Activated T-cell treated with anti-CD3 and anti-CD28 coated beads, Interleukin-2, amount 50 U/mL, for 48 hours (primary cell): ENCODE measurements at regions not wholly inside any gene's neighbourhood (a gene's known extent, or its start where the extent isn't known, plus 50 kb on each side); places are given as distances from the start of the nearest gene placed in this dataset.

Source experiments
- DNase-seq, 2 experiments: peaks; one replicate each; pipeline ENCODE4 v3.0.0-alpha.2; 2020

GRCh38 chr14:83491091-83491490 lies 1957.4 kb upstream of the SEL1L start:
- DNase-seq = no peak

GRCh38 chr14:83520837-83521236 lies 1987.2 kb upstream of the SEL1L start:
- DNase-seq = no peak

DNA sequence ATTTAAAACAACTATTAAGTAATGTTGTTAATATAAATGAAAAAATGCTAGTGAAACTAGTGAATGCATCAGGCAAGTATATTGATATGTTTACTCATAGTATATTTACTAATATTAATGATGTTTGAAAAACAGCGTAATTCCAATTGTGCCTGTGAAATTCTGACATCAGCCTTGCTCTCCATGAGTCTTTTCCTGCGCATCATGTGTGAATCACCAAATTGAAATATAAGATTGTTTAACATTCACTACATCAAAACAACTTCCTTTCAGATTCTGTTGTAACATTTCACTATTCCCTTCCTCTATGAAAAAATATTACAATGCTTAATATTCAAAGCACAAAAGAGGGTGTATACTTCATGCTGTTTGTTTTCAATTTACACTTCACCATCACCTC lies 1995.9 kb upstream of the SEL1L start:
- no peak for DNase-seq

DNA sequence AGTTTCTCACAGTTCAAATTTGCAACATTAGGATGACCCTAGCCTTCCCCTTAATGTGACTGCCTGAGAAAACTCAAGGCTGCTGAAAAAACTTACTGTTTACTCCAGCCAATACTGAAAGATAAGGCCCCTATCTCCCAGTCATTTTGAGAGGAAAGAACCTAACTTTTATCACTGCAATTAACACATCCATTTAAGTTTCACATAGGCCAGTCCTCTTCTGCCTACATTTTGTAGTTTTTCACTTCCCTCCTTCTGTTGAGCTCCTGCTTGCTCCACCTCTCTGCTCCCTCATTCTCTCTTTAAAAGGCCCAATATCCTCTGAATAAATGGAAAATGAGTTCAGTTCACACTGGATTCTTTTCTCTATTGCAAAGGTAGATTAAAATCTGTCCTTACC lies 1996.2 kb upstream of the FLRT2 start:
- DNase-seq = no peak

DNA sequence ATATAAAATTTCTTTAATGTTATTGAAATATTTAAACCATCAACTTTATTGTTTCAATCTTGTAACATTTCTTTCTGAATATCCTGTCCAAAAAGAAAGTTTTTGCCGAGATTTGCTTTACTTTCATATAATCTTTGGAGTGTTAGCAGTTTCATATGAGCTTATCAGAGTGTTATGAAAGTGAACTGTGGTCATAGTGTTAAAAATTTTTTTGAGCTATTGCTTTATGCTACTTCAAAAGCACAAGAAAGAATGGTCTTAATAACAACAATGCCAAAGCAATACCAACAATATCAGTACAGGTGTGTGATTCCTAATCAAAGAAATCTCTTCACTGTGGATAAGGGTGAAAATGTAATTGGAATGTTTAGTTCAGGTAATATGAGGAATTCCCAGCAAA lies 1994.9 kb upstream of the FLRT2 start:
- DNase-seq = no peak

DNA sequence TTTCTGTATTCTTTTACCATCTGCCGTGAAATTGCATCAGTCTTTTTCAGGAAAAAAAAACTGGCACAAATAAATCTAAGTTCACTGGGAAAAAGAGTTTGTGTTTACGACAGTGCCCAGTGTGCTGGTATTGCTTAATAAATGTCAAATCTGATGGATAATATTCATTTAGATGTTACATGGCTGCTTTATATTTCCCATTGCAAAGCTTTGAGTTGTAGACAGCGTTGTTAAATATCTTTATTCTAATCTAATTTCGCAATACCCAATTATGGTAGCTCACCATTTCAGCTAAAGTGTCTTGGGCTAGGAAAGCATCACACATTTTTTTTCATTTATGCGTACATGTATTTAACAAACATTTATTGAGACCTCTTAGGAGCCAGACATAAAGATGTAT lies 1994.5 kb upstream of the FLRT2 start:
- DNase-seq = no peak

DNA sequence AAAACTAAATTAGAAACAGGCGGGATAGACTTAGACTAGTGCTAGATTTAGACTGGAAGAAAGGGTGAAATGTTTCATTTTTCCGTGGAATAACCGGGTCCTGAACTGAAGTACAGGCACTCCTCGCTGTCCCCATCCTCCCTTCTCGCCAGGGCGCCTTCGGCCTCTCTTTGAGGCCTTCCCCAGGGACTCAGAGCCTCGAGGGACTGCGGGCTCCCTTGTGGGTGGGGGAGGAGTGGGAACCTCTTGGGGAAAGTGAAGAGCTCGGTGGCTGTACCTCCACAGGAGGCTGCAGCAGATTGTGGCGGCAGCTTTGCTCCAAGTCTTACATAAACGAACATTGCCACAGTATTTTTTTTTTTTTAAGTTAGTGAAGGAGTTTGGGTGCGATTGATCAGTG lies 1988.8 kb upstream of the FLRT2 start:
- DNase-seq = no peak

DNA sequence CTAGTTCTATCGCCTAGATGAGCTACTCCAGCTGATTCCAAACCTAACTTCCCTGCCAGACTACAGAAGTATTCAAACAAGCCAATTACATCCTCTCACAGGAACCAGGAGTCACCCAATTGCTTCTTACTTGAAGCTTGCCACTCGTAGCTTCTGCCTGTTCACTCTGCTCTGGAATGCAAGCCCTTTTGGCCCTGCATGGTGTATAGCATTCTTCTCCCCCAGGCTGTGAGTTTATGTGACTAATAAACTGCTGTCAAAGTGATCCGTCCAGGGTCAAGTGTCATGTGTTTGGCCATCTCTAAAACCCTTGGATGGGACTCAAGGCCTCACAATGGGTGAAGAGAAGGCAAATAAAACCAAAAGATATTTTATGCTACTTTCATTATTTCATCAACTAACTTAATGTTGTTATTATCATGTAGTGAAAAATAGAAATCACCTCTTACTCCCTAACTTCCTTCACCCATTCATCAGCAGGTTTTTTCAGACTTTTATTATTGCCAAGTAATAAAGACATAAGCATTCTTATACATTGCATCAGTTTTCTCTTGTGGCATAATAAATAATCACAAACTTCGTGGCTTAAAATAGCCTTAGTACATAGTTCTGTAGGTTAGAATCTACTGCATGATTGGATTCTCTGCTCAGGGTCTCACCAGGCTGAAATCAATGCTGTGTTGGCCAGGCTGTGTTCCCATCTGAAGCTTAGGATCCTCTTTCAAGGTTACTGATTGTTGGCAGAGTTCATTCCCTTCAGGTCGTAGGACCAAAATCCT lies 1981.7 kb upstream of the FLRT2 start:
- DNase-seq = no peak

DNA sequence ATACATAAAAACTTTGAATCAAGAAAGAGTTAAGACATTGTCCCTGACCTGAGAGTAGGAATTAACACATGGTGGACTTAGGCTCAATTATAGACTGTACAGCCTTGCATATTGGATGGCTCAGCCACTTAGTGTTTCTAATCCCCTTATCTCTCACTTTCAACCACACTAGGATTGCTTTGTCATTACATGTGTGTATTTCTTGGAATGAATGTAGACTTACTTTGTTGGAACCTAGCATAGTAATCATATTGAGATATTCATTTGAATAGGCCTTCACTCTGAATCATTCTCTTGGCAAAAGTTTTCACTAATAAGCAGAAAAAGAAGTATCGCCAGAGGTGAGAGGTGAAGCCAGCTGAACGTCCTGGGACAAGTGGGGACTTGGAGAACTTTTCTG lies 1973.9 kb upstream of the FLRT2 start:
- DNase-seq = no peak

DNA sequence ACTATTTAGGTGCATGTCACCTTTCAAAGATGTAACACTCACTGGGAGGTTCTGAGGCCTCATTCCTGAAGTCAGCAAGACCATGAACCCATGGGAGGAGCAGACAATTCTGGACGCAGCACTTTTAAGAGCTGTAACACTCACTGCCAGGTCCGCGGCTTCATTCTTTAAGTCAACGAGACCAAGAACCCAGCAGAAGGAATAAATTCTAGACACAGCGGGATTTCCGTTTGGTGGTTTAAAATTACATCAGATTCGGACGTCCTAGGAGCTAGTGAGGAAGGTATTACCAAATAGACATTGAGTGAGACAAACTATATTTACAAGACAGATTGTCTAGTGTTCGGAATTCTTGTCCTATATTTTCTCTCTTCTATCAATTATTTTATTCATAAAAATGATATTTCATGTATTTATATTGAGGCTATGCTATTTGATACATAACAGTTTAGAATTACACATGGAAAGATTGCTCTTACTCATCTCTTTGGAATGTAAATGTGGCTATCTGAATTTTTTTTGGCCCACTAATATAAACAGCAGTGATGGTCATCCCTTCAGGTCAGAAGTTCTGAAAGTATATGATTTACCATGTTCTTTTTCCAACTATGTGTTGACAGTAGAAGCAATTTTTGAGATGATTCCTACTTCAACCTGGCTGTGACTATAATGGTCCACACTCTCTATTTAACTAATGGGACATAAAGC lies 1973.0 kb upstream of the FLRT2 start:
- no peak for DNase-seq

DNA sequence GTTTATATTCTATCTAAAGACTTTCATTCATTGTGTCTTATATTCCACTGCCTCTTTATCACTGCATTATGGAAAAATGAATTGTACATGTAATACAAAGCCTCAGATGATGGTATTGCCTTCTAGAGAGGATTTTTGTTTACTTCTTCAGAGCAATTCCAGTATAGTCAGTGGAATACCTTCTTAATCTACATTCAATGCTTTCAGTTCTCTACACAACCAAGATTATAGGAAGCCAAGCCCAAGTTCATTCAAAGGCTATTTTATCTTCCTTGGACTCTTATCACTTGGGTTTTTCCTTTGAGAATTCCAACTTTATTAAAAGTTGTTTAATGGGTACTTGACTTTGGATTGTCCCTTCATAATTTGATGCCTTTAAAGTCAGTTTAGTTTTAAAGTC lies 1971.0 kb upstream of the FLRT2 start:
- no peak for DNase-seq

DNA sequence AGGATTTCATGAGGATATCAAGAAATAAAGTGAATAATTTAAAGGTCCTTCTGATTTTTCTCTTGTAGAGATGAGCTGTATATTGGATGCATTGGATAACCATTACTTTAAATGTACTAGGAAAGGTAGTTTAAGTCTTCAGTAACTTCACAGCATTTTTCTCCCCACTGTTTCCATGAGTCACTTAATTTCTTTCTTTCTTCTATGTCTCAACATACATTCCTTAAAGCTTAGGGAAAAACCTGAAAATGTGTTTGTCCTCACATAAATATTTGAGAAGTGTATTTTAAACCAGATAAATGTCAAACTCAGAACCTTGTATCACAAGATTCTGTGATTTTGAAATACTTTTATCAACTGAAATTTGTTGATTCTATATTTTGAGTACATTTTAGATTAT lies 1970.2 kb upstream of the FLRT2 start:
- DNase-seq = no peak

- DNase-seq = no peak
These were observed 1968.7 kb upstream of the FLRT2 start for GRCh38 chr14:83561261-83561660.

DNA sequence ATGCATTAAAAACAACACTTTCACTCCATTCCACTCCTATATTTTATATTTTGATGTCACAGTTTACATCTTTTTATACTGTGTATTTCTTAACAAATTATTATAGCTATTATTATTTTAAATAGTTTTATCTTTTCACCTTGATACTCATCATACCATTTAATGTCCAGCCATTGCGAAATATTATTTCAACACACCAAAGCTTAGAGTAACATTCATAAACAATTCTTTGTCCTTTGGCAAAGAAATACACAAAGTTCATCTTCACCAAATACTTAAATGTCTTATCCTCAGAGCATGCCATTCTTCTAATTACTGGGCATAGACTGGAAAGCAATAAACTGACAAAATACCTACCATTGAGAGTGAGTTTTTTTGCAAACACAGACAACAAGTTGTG lies 1963.4 kb upstream of the FLRT2 start:
- no peak for DNase-seq

GRCh38 chr14:83568141-83568540 lies 1961.8 kb upstream of the FLRT2 start:
- no peak for DNase-seq

DNA sequence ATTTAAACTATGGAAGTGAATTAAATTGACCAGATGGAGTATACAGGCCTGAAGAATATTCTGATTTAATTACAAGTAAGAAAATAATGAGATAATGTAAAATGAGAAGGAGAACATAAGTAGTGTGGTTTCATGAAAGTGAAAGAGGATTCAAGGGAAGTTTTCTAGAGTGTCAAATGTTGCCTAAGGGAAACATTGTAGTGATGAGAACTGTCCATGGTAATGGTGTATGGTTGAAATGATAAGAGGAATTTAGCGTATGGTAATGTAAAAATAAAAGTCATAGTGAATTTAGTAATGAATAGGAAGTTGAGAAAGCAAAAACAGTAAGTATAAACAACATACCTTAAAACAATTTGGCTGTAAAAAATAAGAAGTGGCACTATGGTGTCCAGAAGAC lies 1954.6 kb upstream of the FLRT2 start:
- DNase-seq = no peak

GRCh38 chr14:83583201-83583600 lies 1946.7 kb upstream of the FLRT2 start:
- DNase-seq = no peak

DNA sequence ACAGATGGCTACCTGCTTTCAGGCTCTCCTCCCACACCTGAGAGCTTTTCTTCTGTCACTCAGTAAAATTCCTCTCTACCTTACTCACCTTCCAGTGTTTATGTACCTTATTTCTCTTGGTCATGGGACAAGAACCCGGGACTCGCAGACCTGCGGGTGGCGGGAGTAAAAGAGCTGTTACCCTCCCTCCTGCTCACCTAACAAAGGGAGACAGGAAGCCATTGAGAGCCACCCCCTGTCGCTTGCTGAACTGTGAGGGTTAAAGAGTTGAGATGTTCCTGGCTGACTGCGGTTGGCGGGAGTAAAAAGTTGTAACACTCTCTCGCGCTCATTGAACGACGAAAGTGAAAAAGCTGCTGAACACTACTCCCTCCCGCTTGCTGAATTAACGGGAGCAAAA lies 1935.1 kb upstream of the FLRT2 start:
- no peak for DNase-seq

DNA sequence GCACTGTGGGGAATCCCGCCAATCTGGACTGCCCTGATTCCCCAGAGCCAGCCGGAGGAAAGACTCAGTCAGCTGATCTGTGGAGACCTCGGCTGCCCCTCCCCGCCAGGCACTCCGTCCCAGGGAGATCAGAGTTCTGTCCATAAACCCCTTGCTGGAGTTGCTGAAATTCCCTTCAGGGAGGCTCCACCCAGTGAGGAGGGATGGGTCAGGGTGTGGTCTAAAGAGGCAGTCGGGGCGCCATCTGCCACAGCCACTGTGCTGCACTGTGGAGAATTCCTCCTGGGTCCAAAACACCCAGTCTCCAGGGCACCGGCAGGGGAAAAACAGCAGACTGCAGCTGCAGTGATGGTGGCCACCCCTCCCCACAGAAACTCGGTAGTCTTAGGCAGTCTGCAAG lies 1922.3 kb upstream of the FLRT2 start:
- DNase-seq = no peak

- no peak for DNase-seq
These were observed 1918.5 kb upstream of the FLRT2 start for GRCh38 chr14:83611491-83611890.

DNA sequence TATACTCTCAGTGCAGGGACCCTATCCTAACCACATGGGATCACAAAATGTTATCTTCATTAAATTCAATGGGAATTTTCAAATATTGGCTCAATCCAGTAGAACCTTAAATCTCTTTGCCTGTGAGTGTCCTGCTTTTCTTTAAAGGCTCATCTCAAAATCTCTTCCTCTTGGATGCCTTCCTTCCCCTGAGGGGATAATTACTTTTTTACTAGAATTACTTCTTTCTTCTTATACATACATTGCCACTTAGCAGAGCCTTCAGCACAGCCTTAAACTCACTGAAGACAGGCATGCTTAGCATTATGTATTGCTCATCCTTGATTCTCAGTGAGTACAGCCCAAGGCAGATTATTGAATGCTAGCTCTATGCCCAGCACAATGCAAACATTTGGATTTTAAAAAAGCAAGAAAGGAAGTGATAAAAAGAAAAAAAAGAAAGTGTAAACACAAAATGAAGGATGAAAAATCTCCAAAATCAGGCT lies 1918.0 kb upstream of the FLRT2 start:
- DNase-seq = no peak

DNA sequence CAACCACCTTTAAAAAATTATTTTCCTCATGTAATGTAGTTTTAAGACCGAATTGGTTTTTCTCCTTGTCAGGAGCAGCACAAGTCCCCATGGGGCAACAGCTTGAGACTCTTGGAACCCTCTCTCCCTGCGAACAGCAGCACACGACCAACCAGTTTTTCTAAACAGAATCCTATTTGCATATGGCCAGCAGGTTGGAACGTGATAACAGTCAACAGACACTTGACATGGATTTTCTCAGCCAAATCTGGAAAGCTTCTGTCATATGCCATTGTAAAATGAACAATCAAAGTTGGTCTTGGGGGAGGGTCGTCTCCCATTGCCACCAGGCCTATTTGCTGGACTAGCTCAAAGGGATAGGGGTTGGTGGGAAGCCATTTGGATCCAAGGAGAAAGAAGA lies 1915.0 kb upstream of the FLRT2 start:
- no peak for DNase-seq

- no peak for DNase-seq
These were observed 1905.4 kb upstream of the FLRT2 start for GRCh38 chr14:83624541-83624940.

DNA sequence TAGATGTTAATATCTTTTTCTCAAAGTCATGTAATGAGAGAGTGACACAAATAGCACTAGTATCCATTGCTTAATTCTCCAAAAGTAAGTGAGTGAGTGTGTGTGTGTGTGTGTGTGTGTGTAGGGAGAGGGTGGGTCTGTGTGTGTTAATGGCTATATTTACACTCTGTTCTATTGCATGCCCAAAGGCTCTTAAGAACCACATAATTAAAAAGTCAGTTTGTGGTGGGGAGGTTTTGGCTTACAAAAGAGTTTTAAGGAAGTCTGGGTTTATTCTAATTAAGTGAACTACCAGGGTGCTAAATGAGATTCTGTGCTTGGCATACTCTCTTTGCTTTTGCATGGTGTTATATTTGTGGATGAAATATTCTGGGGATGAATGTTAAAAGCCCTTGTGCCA lies 1897.6 kb upstream of the FLRT2 start:
- no peak for DNase-seq
